ENCODE measurements at regions not wholly inside any gene's neighbourhood (a gene's known extent, or its start where the extent isn't known, plus 50 kb on each side); places are given as distances from the start of the nearest gene placed in this dataset.

GRCh38 chr4:159428293-159428692 lies 325.4 kb downstream of the RAPGEF2 start (continued):
- TF ChIP-seq MAX (IDR thresholded peaks at IDR 0.05) (no peak), TBP (IDR thresholded peaks at IDR 0.05; ENCODE audit: low read depth, low read length) (no peak), ZNF274 (IDR thresholded peaks at IDR 0.05; ENCODE audit: borderline replicate concordance, extremely low read depth, low read length) (no peak), CEBPB (IDR thresholded peaks at IDR 0.05; ENCODE audit: low read depth, low read length) (no peak), SIRT6 (IDR thresholded peaks at IDR 0.05; ENCODE audit: low read length) (no peak)

Data from H1 (cell line).